ENCODE measurements at regions not wholly inside any gene's neighbourhood (a gene's known extent, or its start where the extent isn't known, plus 50 kb on each side); places are given as distances from the start of the nearest gene placed in this dataset.

- no peaks in the 10 kb centered on the region for H3K27me3 ChIP-seq (ENCODE audit: control insufficient read depth in 2 of 2, insufficient read depth in 2 of 2, low read length in 2 of 2)
- ATAC-seq: no peak
- no peak for FAIRE-seq
- in situ Hi-C loops (cut with MboI): no loop called here
- ChIA-PET CTCF (ENCODE audit: low intra/inter-chr PET ratio) (no interaction called here), POLR2A (interaction anchor here (0.6 kb wide), 1 partner anchor 164 kb away, joined by 3 read pairs; no protein-coding TSS in a partner anchor)
- intact Hi-C loops (cut with micrococcal nuclease): no loop called here
- no peaks in the 10 kb centered on the region for H3K9me1 ChIP-seq (ENCODE audit: control insufficient read depth, insufficient read depth, low read length)
- no peaks in the 10 kb centered on the region for H3K4me1 ChIP-seq (replicated peaks in 1 of 2; ENCODE audit: control insufficient read depth in 2 of 2, insufficient read depth in 2 of 2, low read length in 2 of 2)
- no peak overlapping the region for H3K9ac ChIP-seq (ENCODE audit: insufficient read depth in 1 of 2, low read depth in 2 of 2, low read length in 2 of 2)
- no peak for DNase-seq (ENCODE audit: extremely low read depth in 1 of 4, low spot score in 3 of 4)
- H3K4me2 ChIP-seq (ENCODE audit: insufficient read depth, low read length): no peak overlapping the region
- no peak overlapping the region for H3K27ac ChIP-seq (ENCODE audit: extremely low read depth, low read depth, low read length)
- H3K9me3 ChIP-seq (replicated peaks; ENCODE audit: control insufficient read depth, insufficient read depth, low read depth, low read length): no peaks in the 10 kb centered on the region; the same call in 1 of the 2 replicates
- BruUV-seq (replicated peaks): no TSS peak
- no peaks in the 10 kb centered on the region for H3K36me3 ChIP-seq (ENCODE audit: control insufficient read depth, insufficient read depth, low read length)
- H3K79me2 ChIP-seq (ENCODE audit: control insufficient read depth, insufficient read depth, low read length): no peaks in the 10 kb centered on the region
- no peak for TF ChIP-seq SMAD4 (CRISPR knock-in tag; conservative IDR thresholded peaks at IDR 0.05)
- no peak overlapping the region for H2AFZ ChIP-seq (ENCODE audit: low read depth, low read length)
- no peak overlapping the region for H3K4me3 ChIP-seq
- H4K20me1 ChIP-seq (replicated peaks; ENCODE audit: control insufficient read depth, insufficient read depth, low read length): no peaks in the 10 kb centered on the region
- WGBS (ENCODE audit: insufficient coverage, low coverage, missing lambda C conversion rate): 23% methylated on average over 19 of the region's 19 CpGs
These were observed 128.4 kb upstream of the STARD3NL start for GRCh38 chr7:38049679-38050078.

- H2AFZ ChIP-seq (ENCODE audit: low read depth, low read length): no peak overlapping the region
- FAIRE-seq (no peak), DNase-seq (ENCODE audit: extremely low read depth in 1 of 4, low spot score in 3 of 4) (no peak), ATAC-seq (no peak)
- in situ Hi-C loops (cut with MboI): no loop called here
- no peaks in the 10 kb centered on the region for H3K36me3 ChIP-seq (ENCODE audit: control insufficient read depth, insufficient read depth, low read length)
- H3K4me2 ChIP-seq (ENCODE audit: insufficient read depth, low read length): no peak overlapping the region
- TF ChIP-seq PPARD (CRISPR knock-in tag; IDR thresholded peaks at IDR 0.05): no peak
- no peak for TF ChIP-seq MXD1 (CRISPR knock-in tag; IDR thresholded peaks at IDR 0.05; ENCODE audit: borderline replicate concordance, poor library complexity, severe bottlenecking)
- TF ChIP-seq DACH1 (IDR thresholded peaks at IDR 0.05; ENCODE audit: partially characterized antibody): no peak
- no peak for TF ChIP-seq ZFP30 (CRISPR knock-in tag; IDR thresholded peaks at IDR 0.05; ENCODE audit: borderline replicate concordance)
- no peak for TF ChIP-seq CREB1 (IDR thresholded peaks at IDR 0.05)
- no peak for TF ChIP-seq CREB1 (CRISPR knock-in tag; IDR thresholded peaks at IDR 0.05)
- no peak for TF ChIP-seq SAP30 (IDR thresholded peaks at IDR 0.05; ENCODE audit: borderline replicate concordance, insufficient read depth, low read depth, low read length, poor library complexity, severe bottlenecking)
- TF ChIP-seq PHB (CRISPR knock-in tag; IDR thresholded peaks at IDR 0.05): no peak
- no peak for TF ChIP-seq NCOA1 (IDR thresholded peaks at IDR 0.05; ENCODE audit: low read depth)
- TF ChIP-seq CXXC5 (CRISPR knock-in tag; IDR thresholded peaks at IDR 0.05): no peak
- no peak for TF ChIP-seq MEIS2 (IDR thresholded peaks at IDR 0.05; ENCODE audit: partially characterized antibody)
- TF ChIP-seq ZNF134 (CRISPR knock-in tag; conservative IDR thresholded peaks at IDR 0.05): no peak
- no peaks in the 10 kb centered on the region for H4K20me1 ChIP-seq (replicated peaks; ENCODE audit: control insufficient read depth, insufficient read depth, low read length)
- H3K9me1 ChIP-seq (ENCODE audit: control insufficient read depth, insufficient read depth, low read length): no peaks in the 10 kb centered on the region
- 12% methylated on average over 2 of the region's 2 CpGs for WGBS (ENCODE audit: insufficient coverage, low coverage, missing lambda C conversion rate)
- no peaks in the 10 kb centered on the region for H3K79me2 ChIP-seq (ENCODE audit: control insufficient read depth, insufficient read depth, low read length)
- H3K4me3 ChIP-seq: no peak overlapping the region
- no peaks in the 10 kb centered on the region; the same call in 1 of the 2 replicates for H3K9me3 ChIP-seq (replicated peaks; ENCODE audit: control insufficient read depth, insufficient read depth, low read depth, low read length)
- ChIA-PET CTCF (ENCODE audit: low intra/inter-chr PET ratio) (no interaction called here), POLR2A (no interaction called here)
- H3K27me3 ChIP-seq (ENCODE audit: control insufficient read depth in 2 of 2, insufficient read depth in 2 of 2, low read length in 2 of 2): no peaks in the 10 kb centered on the region
- H3K4me1 ChIP-seq (replicated peaks in 1 of 2; ENCODE audit: control insufficient read depth in 2 of 2, insufficient read depth in 2 of 2, low read length in 2 of 2): no peaks in the 10 kb centered on the region
- intact Hi-C loops (cut with micrococcal nuclease): no loop called here
- H3K9ac ChIP-seq (ENCODE audit: insufficient read depth in 1 of 2, low read depth in 2 of 2, low read length in 2 of 2): no peak overlapping the region
- no TSS peak for BruUV-seq (replicated peaks)
- no peak overlapping the region for H3K27ac ChIP-seq (ENCODE audit: extremely low read depth, low read depth, low read length)
These were observed 126.7 kb upstream of the STARD3NL start for GRCh38 chr7:38051311-38051710.
